MM.1S (cell line): ENCODE measurements at regions not wholly inside any gene's neighbourhood (a gene's known extent, or its start where the extent isn't known, plus 50 kb on each side); places are given as distances from the start of the nearest gene placed in this dataset.

Experiments used
- DNase-seq: peaks from one replicate; pipeline ENCODE4 v3.0.0-alpha.2; 2015
- H2AFZ ChIP-seq: fragments of 300-600 bp; sonication (generic); 2 replicates; pipeline ENCODE4 v1.6.0; 2016; ENCODE audit warnings: antibody characterized with exemption, low read length
- H3F3A ChIP-seq: fragments of 300-600 bp; sonication (generic); 2 replicates; pipeline ENCODE4 v1.6.1; 2016; ENCODE audit warnings: mild to moderate bottlenecking, antibody characterized with exemption, low read length, moderate library complexity, mixed read lengths; ENCODE audit not compliant: insufficient read depth
- H3K27ac ChIP-seq: fragments of 300-600 bp; sonication (generic); 2 replicates; pipeline ENCODE4 v1.5.1; 2016; ENCODE audit warnings: mild to moderate bottlenecking, low read length
- H3K27me3 ChIP-seq: fragments of 300-600 bp; sonication (generic); replicated peaks from 2 replicates; pipeline ENCODE4 v1.6.0; 2016; ENCODE audit warnings: low read length; ENCODE audit not compliant: insufficient read depth
- H3K36me3 ChIP-seq: fragments of 300-600 bp; sonication (generic); replicated peaks from 2 replicates; pipeline ENCODE4 v1.6.1; 2016; ENCODE audit warnings: mild to moderate bottlenecking, low read length, mixed read lengths; ENCODE audit not compliant: insufficient read depth
- H3K4me1 ChIP-seq: fragments of 300-600 bp; sonication (generic); 2 replicates; pipeline ENCODE4 v1.6.1; 2016; ENCODE audit warnings: low read length, mixed read lengths
- H3K4me2 ChIP-seq: fragments of 300-600 bp; sonication (generic); 2 replicates; pipeline ENCODE4 v1.6.0; 2016; ENCODE audit warnings: low read depth, low read length
- H3K4me3 ChIP-seq: fragments of 300-600 bp; sonication (generic); 2 replicates; pipeline ENCODE4 v1.5.1; 2016; ENCODE audit warnings: low read length, mixed read lengths
- H3K79me2 ChIP-seq: fragments of 300-600 bp; sonication (generic); 2 replicates; pipeline ENCODE4 v1.6.1; 2016; ENCODE audit warnings: mixed run types, low read length, mixed read lengths
- H3K9ac ChIP-seq: fragments of 300-600 bp; sonication (generic); 2 replicates; pipeline ENCODE4 v1.6.1; 2016; ENCODE audit warnings: low read length, mixed read lengths
- H3K9me2 ChIP-seq: fragments of 300-600 bp; sonication (generic); replicated peaks from 2 replicates; pipeline ENCODE4 v1.6.1; 2016; ENCODE audit warnings: mild to moderate bottlenecking, low read length, mixed read lengths; ENCODE audit not compliant: insufficient read depth
- H3K9me3 ChIP-seq: fragments of 300-600 bp; sonication (generic); replicated peaks from 2 replicates; pipeline ENCODE4 v1.6.1; 2016; ENCODE audit warnings: mild to moderate bottlenecking, low read length, mixed read lengths; ENCODE audit not compliant: insufficient read depth
- H4K20me1 ChIP-seq: fragments of 300-600 bp; sonication (generic); 2 replicates; pipeline ENCODE4 v1.6.1; 2016; ENCODE audit warnings: mild to moderate bottlenecking, low read length, moderate library complexity, mixed read lengths; ENCODE audit not compliant: insufficient read depth
- CTCF ChIP-seq: fragments of 300-600 bp; sonication (generic); IDR thresholded peaks from 2 replicates; pipeline ENCODE4 v1.5.1; 2016; ENCODE audit warnings: antibody characterized with exemption, low read length, mixed read lengths
- EZH2 ChIP-seq: fragments of 300-600 bp; sonication (generic); optimal IDR thresholded peaks from 2 replicates; pipeline ENCODE3; 2017; ENCODE audit warnings: low read depth, mild to moderate bottlenecking, antibody characterized with exemption, low read length, mixed read lengths
- EZH2phosphoT487 ChIP-seq: fragments of 300-600 bp; sonication (generic); IDR thresholded peaks from 2 replicates; pipeline ENCODE4 v1.6.1; 2018; ENCODE audit warnings: antibody characterized with exemption, low read length

- no peaks in the 10 kb centered on the region for H3K79me2 ChIP-seq
- H3K27me3 ChIP-seq = no peaks in the 10 kb centered on the region
- H3K4me3 ChIP-seq = no peak overlapping the region
- H4K20me1 ChIP-seq = no peaks in the 10 kb centered on the region
- no peaks in the 10 kb centered on the region for H3K9me2 ChIP-seq
- H3K4me2 ChIP-seq = no peak overlapping the region
- no peak overlapping the region for H2AFZ ChIP-seq
- TF ChIP-seq EZH2phosphoT487 = no peak
- no peak for TF ChIP-seq CTCF
- no peak for TF ChIP-seq EZH2
- no peak overlapping the region for H3K9ac ChIP-seq
- H3K27ac ChIP-seq = no peak overlapping the region
- H3F3A ChIP-seq = no peaks in the 10 kb centered on the region
- H3K4me1 ChIP-seq = no peaks in the 10 kb centered on the region
- no peaks in the 10 kb centered on the region for H3K36me3 ChIP-seq
- no peaks in the 10 kb centered on the region for H3K9me3 ChIP-seq
- DNase-seq = no peak
Measured at GRCh38 chr5:104913841-104914281, 1351.3 kb upstream of the NUDT12 start.

GRCh38 chr5:104909803-104910202 is 1347.2 kb upstream of the NUDT12 start:
- Histone ChIP-seq H3K4me3 (no peak overlapping the region), H3F3A (no peaks in the 10 kb centered on the region), H3K9me2 (no peaks in the 10 kb centered on the region), H3K27me3 (no peaks in the 10 kb centered on the region), H3K4me2 (no peak overlapping the region), H3K4me1 (no peaks in the 10 kb centered on the region), H3K9ac (no peak overlapping the region), H3K36me3 (no peaks in the 10 kb centered on the region), H3K79me2 (no peaks in the 10 kb centered on the region), H3K9me3 (no peaks in the 10 kb centered on the region), H2AFZ (no peak overlapping the region), H3K27ac (no peak overlapping the region), H4K20me1 (no peaks in the 10 kb centered on the region)
- DNase-seq = no peak
- TF ChIP-seq EZH2phosphoT487 (no peak), EZH2 (no peak), CTCF (no peak)

GRCh38 chr5:104904561-104904960 is 1342.0 kb upstream of the NUDT12 start:
- H3K4me2 ChIP-seq = no peak overlapping the region
- H2AFZ ChIP-seq = no peak overlapping the region
- H3K9me3 ChIP-seq = no peaks in the 10 kb centered on the region
- H3K27me3 ChIP-seq = no peaks in the 10 kb centered on the region
- no peak overlapping the region for H3K4me3 ChIP-seq
- TF ChIP-seq EZH2phosphoT487 (no peak), EZH2 (no peak), CTCF (no peak)
- no peaks in the 10 kb centered on the region for H3K4me1 ChIP-seq
- H3K9me2 ChIP-seq = no peaks in the 10 kb centered on the region
- no peaks in the 10 kb centered on the region for H4K20me1 ChIP-seq
- no peaks in the 10 kb centered on the region for H3F3A ChIP-seq
- H3K36me3 ChIP-seq = no peaks in the 10 kb centered on the region
- no peak overlapping the region for H3K27ac ChIP-seq
- no peaks in the 10 kb centered on the region for H3K79me2 ChIP-seq
- H3K9ac ChIP-seq = no peak overlapping the region
- DNase-seq = no peak

GRCh38 chr5:104903941-104904340 is 1341.4 kb upstream of the NUDT12 start:
- Histone ChIP-seq H2AFZ (no peak overlapping the region), H4K20me1 (no peaks in the 10 kb centered on the region), H3K4me2 (no peak overlapping the region), H3K27me3 (no peaks in the 10 kb centered on the region), H3K79me2 (no peaks in the 10 kb centered on the region), H3K4me1 (no peaks in the 10 kb centered on the region), H3F3A (no peaks in the 10 kb centered on the region), H3K9ac (no peak overlapping the region), H3K4me3 (no peak overlapping the region), H3K9me3 (no peaks in the 10 kb centered on the region), H3K36me3 (no peaks in the 10 kb centered on the region), H3K9me2 (no peaks in the 10 kb centered on the region), H3K27ac (no peak overlapping the region)
- no peak for DNase-seq
- TF ChIP-seq CTCF (no peak), EZH2 (no peak), EZH2phosphoT487 (no peak)
